HUDEP-2 (cell line): ENCODE measurements at regions not wholly inside any gene's neighbourhood (a gene's known extent, or its start where the extent isn't known, plus 50 kb on each side); places are given as distances from the start of the nearest gene placed in this dataset.
"Not testable (repeated sequence)": the region's sequence is repeated elsewhere in the genome, so short reads cannot be mapped to it uniquely, and the experiment has no call there.

Source experiments
- DNase-seq, 76 experiments: peaks; one replicate each; lab custom pipeline; 2025; ENCODE audit not compliant: unreplicated experiment in 76 of 76; lab: John Stamatoyannopoulos, UW

GRCh38 chr21:35457097-35457804 is 408.1 kb upstream of the RUNX1 start:
- no peak for DNase-seq

GRCh38 chr21:35451276-35451675 is 402.2 kb upstream of the RUNX1 start:
- no peak for DNase-seq

- no peak for DNase-seq
Measured at GRCh38 chr21:35450830-35451229, 401.7 kb upstream of the RUNX1 start.

GRCh38 chr21:35449846-35450245 is 400.7 kb upstream of the RUNX1 start:
- DNase-seq: no peak

- no peak for DNase-seq
Measured at GRCh38 chr21:35448876-35449599, 399.9 kb upstream of the RUNX1 start.

- DNase-seq: no peak
Measured at GRCh38 chr21:35444391-35444790, 395.3 kb upstream of the RUNX1 start.

- no peak for DNase-seq
Measured at GRCh38 chr21:35441868-35442582, 392.9 kb upstream of the RUNX1 start.

- no peak for DNase-seq
Measured at GRCh38 chr21:35438643-35439404, 389.7 kb upstream of the RUNX1 start.

- DNase-seq: no peak
Measured at GRCh38 chr21:35437941-35438340, 388.8 kb upstream of the RUNX1 start.

- peak in 2 of 76 experiments; percentile 6 to 10 for DNase-seq
Measured at GRCh38 chr21:35436899-35437298, 387.8 kb upstream of the RUNX1 start.

- DNase-seq: not testable (repeated sequence)
Measured at GRCh38 chr21:35432601-35433000, 383.5 kb upstream of the RUNX1 start.

GRCh38 chr21:35430260-35430659 is 381.2 kb upstream of the RUNX1 start:
- DNase-seq: no peak

- no peak for DNase-seq
Measured at GRCh38 chr21:35428937-35429336, 379.8 kb upstream of the RUNX1 start.

- DNase-seq: no peak
Measured at GRCh38 chr21:35428489-35428888, 379.4 kb upstream of the RUNX1 start.

- no peak for DNase-seq
Measured at GRCh38 chr21:35428001-35428320, 378.9 kb upstream of the RUNX1 start.

- DNase-seq: no peak
Measured at GRCh38 chr21:35427320-35428000, 378.4 kb upstream of the RUNX1 start.

- DNase-seq: no peak
Measured at GRCh38 chr21:35426897-35427296, 377.8 kb upstream of the RUNX1 start.

GRCh38 chr21:35426469-35426868 is 377.4 kb upstream of the RUNX1 start:
- no peak for DNase-seq

- DNase-seq: no peak
Measured at GRCh38 chr21:35424122-35424521, 375.0 kb upstream of the RUNX1 start.

GRCh38 chr21:35423709-35424108 is 374.6 kb upstream of the RUNX1 start:
- DNase-seq: no peak

GRCh38 chr21:35422011-35422410 is 372.9 kb upstream of the RUNX1 start:
- DNase-seq: no peak
